Stimulated activated CD4-positive, alpha-beta T cell treated with anti-CD3 and anti-CD28 coated beads, Interleukin-15, amount 100 ng/mL, for 24 hours (primary cell): ENCODE measurements at regions not wholly inside any gene's neighbourhood (a gene's known extent, or its start where the extent isn't known, plus 50 kb on each side); places are given as distances from the start of the nearest gene placed in this dataset.

Experiments used
- DNase-seq: peaks from one replicate; pipeline ENCODE4 v3.0.0-alpha.2; 2020

DNA sequence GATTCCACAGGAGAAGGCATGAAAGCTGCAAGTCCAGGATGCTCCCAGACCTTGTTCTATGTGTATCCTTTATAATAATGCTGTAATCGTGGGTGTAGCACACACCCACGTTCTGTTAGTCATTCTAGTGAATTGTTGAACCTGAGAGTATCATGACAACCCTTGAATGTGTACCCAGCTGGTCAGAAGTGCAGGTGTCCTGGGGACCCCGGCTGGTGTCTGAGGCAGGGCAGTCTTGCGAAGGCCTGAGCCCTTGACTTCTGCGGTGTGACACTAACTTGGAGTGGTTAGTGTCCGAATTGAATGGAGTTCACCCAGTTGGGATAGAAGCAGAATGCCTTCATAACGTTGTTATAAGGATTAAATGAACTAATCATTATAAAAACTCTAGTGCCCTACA is 218.0 kb upstream of the TNRC6C start:
- no peak for DNase-seq

DNA sequence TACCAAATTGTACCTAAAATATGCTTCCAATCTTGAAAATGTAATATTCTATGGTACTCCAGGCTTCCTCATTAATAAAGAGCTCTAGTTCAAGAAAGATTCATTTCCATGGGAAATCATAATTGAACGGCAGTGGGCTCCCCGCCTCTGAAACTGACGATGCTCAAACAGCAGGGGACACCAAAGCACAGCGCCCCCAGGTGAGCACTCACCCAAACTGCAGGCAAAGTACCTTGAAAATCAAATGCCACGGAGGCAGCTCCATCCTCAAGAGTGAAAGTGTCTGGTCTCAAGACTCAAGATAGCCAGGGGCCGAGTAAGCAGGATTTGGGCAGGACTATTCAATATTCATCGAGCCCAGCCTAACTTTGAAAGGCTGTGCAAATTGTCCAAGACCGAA is 217.4 kb upstream of the TNRC6C start:
- DNase-seq, result peak; percentile 43

DNA sequence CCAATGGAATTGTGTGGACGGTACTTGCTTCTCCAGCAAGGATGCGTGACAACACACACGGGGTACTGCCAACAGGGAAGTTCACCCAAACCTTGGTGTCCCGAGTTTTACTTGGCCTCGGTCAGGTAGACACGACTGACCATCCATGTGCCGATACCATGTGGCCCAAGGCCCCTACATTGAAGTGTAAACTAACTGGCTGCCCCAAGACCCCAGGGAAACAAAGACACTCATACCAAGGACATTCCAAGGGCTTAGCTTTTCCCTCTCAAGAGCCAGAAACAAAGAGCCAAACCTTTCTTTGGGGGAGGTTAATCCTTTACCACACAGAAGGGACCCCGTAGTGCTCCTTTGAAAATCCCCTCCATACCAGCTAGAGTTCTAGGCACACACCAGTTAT is 215.9 kb upstream of the TNRC6C start:
- no peak for DNase-seq

DNA sequence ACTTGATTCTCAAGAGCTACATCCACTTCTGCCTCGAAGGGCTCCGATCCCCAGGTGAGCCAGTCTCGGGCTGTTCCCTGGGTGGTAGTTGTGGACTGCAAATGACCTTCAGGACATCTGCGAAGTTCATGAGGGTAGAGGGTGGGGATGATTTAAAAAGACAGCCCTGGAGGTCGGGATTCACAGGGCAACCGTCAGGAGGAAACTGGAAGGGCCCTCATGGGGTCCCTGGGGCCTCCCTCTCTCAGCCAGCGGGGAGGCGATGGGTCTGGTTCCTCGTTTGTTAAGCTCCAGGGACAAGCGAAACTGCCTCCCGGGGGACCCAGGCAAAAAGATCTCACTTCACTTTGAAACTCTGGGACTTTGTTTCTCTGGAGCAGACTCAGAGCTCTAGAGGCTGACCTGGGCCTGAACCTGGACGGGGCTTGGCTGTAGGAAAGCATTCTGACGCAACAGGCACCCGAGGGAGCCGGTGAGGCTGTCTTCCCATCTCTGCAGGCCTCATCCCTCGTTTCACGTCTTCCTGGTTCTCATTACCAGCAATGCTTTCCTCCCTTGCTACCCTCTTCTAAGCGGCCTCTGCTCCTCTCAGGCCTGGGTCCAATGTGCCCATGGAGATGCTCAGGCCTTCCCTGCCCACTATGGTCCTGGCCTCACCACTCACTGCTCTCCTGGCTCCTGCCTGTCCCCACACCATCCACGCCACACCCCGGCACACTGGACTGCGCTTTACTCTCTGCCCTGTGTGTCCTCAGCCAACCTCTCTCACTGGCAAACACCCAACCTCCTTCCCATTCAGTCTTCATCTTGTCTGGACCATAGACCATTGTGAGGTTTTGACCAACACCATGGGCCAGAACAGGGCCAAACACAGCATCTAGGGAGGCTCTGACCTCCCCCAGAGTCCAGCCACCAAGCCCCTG is 214.2 kb upstream of the TNRC6C start:
- DNase-seq, result no peak

DNA sequence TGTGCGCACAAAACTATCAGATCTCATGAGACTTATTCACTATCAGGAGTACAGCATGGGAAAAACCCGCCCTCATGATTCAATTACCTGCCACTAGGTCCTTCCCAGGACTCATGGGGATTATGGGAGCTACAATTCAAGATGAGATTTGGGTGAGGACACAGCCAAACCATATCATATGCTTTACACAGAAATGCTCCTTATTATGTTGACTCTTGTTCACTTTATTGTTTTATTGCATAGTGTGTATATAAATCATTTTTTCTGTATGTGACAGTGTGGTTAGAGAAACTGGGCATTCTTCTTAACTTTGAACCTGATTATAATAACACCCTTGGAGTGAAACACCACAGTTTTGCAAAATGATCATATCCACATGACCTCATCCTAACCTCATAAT is 212.8 kb upstream of the TNRC6C start:
- DNase-seq, result no peak

DNA sequence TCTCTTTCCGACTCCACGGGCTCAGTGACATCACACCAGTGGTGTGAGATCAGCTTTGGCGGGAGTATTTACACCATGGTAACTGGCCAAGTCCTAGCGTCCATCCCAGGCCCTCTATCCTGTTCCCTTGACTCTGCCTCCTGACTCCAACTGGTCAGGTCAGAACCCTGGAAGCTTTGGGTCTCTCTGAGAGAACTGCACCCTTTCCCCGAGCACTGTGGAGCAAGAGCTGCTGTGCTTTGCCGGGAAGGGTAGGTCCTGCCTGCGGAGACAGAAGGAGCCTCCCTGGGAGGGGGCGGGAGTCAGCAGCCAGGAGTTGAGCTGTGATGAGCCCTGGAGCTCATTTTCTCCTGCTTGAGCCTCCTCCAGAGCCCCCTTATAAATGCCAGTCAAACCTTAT is 212.1 kb upstream of the TNRC6C start:
- DNase-seq, result no peak

DNA sequence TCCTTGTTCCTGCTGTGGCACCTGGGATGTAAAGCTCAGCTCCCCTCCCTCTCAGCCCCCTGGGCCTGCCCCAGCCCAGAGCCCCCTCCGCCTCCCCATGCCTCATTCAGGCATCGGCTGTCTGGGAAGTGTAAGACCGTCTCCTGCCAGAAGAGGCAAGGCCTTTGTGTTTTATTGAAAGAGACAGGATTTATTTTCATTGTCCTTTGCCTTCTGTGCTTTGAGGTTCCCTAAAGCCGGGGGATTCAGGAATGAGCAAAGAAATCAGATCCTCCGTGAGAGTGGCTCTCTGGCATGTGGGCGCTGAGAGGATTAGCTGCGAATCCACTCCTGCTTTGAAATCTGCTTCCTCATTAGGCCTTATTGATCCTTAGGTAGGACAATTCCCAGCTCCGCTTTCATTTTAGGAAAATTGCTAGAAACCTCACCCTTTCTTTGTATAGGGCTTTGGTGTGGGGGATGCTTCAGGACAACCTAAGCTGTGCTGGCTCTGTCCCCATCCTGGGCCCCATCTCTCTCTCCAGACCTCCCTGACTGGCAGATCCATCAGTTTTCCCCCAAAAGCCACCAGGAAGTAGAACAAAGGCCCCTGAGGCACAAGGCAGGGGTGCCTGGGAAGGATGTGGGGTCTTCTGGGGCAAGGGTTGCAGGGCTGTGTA is 211.5 kb upstream of the TNRC6C start:
- no peak for DNase-seq

DNA sequence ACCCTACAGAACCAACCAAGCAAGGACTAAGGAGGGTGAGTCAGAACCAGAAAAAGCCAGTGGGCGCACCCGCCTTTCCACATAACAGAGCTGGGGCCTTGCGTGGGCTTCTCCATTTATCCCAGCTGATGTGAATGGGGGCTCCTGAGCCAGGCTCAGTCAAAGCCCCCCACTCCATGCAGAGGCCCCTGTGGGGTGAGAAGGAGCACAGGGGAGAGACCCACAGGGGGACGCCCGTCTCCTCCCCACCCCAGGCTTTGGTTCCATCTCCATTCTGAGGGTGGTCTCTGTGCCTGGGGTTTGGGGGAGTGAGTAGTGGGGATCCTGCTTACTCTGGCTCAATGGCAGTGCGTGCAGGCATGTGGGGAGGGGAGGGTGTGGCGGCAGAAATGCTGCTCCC is 210.1 kb upstream of the TNRC6C start:
- DNase-seq, result no peak

DNA sequence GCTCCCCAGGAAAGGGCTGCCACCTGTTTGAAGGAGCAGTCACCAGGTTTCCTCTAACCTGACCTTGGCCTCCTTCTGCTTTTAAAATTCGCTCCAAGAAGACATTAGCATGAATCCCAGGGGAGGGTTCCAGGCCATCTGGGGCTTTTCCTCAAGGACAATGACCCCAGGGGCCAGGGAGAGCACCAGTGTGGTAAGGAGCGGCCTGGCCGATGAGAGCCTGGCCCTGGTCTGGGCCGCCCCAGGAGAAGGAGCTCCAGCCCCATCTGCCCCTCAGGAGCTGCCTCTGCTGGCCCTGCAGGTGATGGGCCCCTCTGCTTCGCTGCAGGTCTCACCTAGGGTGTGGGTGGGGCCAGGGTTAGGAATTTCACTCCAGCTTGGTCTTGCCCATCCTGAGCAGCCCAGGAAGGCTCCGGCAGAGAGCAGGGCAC is 209.2 kb upstream of the TNRC6C start:
- no peak for DNase-seq

DNA sequence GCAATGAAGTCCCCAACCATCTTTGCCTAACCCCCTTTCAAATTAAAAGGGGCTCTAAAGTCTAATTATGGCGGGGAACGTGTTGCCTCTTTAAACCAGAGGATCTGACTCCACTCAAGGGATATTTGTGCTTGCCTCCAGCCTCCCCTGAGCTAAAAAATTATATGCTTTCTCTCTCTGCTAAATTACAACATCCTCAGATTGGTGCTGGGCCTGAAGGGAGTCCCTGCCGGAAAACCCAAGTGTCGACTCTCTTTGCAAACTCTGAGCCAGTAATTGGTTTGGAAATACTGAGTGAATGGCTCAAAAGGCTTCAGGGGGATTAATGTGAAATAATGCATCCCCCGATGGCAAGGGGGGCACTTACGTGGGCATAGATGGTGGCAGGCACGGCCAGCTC is 208.5 kb upstream of the TNRC6C start:
- DNase-seq, result no peak

DNA sequence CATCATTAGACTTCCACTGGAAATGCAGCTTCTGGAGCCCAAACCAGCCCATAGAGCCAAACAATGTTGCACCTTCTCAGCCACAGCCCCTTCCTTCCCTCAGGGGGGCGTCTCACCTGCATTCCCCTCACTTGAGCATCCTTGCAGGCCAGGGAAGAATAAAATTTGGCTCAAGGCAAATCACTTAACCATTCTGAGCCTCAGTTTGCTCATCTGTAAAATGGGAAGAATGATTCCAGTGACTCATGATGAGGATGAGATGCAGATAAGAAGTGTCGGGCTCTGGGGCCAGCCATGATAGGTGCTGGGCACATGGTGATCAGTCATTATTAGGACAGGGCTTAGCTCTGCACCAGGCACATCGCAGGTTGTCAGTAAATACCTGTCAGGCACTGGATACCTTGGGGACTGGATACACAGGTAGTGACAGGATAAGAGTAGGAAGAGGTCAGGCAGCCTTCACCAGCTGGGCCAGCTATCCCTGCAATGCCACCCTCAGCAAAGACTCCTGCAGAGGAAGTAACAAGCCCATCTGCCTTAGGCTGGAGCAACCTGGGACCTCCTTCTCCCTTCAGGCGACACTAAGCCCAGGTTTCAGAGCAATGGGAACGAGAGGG is 208.0 kb upstream of the TNRC6C start:
- no peak for DNase-seq

DNA sequence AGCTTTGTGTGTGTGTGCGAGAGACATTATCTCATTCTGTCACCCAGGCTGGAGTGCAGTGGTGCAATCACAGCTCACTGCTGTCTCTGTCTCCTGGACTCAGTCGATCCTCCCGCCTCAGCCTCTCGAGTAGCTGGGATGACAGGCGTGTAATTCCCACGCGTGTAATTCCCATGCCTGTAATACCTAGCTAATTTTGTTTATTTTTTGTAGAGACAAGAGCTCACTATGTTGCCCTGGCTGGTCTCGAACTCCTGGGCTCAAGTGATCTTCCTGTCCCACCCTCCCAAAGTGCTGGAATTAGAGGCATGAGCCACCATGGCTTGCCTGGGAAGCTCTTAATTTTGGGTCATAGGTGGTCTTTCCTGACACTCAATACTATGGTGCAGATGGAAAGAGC is 205.3 kb upstream of the TNRC6C start:
- DNase-seq, result no peak

DNA sequence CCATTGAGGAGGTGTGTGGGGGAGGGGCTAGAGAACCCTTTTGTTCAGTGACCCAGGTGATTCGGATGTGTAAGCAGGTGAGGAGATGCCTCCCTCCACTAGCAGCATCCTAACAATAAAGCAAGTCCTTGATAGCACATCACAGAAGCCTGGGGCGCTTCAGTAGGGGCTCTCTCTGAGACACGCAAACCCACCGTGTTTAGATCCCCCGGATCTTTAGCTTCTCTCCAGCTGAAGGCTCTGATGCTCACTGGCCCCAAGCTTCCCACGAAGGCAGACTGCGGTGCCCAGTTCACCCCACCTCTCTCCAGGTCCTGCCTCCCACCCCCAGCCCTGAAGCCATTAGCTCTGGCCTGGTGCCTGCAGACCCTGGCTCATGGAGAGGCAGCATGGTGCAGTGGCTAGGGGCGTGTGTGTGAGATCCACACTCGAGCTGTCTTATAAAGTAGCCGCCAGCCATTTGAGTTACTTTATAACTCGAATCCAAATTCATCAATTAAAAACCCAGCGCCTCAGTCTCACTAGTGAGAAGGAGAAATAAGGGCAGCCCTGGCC is 204.7 kb upstream of the TNRC6C start:
- DNase-seq, result no peak

DNA sequence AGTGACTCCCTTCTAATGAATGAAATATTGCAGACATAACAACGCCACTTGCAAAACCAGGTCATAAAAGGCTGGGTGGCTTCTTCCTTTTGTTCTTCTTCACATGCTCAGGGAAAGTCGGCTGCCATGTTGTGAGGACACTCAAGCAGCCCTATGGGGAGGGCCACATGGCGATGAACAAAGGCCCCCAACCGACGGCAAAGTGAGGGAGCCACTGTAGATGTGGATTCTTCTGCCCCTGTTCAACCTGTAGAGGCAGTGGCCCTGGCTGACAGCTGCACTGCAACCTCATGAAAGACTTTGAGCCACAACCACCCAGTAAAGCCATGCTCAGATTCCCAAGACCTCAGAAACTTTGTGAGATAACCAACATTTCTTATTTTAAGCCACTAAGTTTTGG is 203.5 kb upstream of the TNRC6C start:
- no peak for DNase-seq

DNA sequence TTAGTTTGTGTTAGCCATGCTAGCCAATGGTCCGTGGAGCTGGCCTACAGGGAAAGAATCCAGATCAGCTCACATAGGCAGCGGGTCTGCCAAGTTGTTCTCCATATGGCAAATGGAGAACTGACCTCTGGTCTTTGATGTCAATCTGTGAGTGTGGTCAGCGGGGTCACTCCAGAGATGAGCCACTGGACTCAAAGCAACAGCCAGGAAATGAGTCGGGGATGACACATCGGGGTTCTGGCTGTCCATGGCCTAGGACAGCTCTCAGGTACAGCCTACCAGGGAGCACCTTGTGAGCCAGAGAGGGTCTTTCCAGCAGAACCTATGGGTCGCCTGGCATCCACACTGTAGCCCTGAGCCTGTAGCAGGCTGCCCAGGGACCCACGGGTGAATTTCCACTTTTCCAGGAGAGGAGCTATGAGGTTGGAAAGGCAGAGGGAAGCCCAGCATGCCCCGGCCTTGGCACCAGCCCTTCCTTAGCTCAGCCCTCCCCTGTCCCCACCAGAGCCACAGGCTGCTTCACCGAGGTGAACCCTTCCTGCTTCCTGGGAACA is 203.0 kb upstream of the TNRC6C start:
- DNase-seq, result no peak

DNA sequence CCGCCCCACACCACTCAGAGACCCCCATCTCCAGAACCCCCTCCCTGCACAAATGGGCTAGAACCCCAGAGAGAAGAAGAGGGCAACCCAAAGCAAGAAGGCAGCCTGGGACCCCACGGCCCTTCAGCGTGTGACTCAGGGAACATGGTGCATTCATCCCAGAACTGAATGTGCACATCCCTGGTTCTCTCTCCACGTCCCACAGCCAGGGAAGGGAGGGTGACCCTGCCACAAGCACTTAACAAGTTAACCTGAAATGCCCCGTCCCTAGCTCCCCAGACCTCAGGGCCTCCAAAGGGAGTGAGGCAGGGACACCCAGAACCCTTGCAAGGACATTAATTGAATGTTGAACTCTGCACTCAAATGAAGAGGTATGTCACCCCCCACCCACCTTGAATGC is 202.5 kb upstream of the TNRC6C start:
- DNase-seq, result no peak

DNA sequence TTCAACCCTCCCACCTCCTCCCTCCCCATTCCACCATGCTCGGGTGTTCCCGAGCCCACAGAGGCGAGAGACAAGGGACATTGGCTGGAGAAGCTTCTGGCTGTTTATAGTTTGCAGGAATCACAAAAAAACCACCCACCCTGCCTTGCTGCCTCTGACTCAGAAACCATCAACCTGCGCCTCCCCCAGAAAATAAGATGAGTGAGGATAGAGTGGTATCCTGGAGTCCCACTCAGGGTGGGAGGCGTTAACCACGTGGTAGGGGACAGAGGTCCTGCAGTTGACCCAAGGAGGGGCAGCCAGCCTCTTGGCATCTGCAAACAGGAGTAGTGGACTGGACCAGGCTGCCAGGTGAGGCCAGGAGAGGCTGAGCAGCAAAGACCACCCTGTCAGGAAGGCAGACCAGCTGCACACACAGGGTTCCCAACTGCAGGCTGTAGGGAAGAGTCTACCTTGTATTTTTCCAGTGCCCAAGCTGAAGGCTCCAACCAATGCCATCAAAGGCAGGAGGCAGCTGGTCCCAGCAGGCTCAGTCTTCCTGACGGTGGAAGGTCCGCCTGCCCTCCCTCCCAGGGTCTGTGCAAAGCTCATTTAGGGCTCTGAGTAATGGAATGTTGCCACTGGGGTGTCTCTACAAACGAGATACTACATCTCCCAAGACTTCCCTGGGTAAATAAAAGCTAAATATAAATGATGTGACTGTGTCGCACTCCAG is 201.5 kb upstream of the TNRC6C start:
- DNase-seq, result no peak

DNA sequence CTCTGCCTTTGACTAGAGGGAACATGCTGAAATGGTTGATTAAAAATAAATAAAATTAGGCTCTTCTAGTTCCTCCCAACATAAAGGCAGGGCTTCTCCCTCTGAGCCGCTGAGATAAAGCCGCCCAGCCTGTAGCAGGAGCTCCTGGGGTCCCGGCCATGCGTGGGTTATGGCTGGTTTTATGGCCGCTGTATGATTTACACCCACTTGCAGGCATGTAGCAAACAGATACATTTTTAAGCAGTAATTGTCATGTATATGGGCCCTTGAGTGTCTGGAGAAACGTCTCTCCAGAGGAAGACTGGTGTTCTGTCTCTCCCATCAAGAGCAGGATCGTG is 201.0 kb upstream of the TNRC6C start:
- DNase-seq, result no peak

DNA sequence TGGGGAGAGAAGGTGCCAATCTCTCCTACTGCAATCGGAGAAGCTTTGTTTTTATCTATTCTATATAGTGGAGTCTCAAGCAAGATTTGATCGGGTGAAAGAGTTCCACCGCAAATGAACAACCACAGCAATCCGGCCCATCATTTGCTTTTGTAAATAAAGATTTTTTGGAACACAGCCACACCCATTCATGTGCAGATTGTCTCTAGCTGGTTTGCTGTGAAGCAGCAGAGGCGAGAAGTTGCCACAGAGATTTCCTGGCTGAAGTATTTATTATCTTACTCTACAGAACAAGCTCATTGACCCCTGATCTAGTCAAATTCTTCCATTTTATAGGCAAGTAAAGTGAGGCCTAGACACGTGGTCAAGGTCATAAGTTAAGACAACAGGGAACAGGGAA is 195.5 kb upstream of the TNRC6C start:
- DNase-seq, result no peak

DNA sequence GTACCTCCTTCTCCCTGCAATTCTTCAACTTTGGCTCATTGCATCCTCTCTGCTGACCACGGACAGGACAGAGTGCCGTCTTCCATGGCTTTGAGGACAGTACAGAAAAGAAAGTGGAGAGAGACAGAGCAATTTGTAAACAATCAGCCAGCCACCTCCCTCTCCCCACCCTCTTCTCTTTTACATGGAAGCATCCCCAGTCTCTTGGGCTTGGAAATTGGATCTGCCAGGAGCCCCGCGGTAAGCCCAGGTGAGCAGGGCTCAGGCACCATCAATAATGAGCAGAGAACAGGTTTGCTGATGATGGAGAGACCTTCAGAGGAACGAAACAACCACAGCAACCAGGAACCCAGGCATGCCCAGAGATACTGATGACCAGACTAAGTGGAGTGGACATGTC is 194.9 kb upstream of the TNRC6C start:
- no peak for DNase-seq

DNA sequence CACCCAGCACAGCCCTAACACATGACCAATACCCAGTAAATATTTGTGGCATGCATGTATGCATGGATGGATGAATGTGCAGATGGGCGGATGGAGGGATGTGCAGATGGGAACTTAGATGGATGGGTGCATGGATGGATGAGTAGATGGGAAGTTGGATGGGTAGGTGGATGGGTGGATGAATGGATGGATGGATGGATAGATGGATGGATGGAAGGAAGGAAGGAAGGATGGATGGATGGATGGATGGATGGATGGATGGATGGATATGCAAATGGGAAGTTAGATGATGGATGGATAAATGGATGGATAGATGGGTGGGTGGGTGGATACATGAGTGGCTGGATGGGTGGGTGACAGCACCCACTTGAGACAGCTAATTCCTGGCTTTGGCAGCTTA is 193.2 kb upstream of the TNRC6C start:
- no peak for DNase-seq

DNA sequence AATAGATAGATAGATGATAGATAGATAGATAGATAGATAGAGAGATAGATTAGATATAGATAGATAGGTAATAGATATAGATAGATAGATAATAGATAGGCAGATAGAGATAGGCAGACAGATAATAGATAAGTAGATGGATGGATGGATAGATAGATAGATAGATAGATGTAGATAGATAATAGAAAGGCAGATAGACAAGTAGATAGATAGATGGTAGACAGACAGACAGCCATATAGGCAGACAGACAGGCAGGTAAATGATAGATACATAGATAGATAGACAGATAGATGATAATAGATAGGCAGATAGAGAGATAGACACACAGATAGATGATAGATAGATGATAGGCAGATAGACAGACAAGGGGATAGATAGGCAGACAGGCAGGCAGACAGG is 191.4 kb upstream of the TNRC6C start:
- no peak for DNase-seq

DNA sequence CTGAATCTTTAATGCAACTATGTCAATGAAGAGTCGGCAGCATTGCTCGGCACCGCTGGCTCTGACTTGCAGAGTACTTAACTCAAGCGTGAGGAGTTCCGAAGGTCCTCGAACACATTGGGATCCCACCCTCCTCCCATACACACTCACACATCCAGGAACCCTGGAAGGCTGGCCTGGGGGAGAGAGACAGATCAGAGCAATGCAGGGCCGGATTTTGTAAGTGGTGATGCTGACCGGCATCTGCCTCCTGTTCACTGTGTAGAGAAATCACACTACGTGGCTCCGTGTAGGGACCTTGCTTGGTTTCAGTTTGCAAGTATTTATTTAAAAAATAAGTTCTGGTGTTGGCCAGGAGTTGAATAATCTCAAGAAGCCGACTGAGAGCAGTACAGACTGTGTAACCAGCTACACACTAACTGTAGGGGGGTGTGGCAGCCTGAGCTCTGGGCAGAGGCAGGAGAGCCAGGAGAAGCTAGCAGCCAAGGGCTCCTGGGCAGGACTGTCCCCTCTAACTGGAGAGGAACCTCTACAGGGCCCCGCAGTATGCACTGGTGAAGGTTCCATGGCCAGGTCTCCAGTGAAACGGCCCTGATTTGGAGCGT is 190.2 kb upstream of the TNRC6C start:
- no peak for DNase-seq
